ENCODE measurements at regions not wholly inside any gene's neighbourhood (a gene's known extent, or its start where the extent isn't known, plus 50 kb on each side); places are given as distances from the start of the nearest gene placed in this dataset.

DNA sequence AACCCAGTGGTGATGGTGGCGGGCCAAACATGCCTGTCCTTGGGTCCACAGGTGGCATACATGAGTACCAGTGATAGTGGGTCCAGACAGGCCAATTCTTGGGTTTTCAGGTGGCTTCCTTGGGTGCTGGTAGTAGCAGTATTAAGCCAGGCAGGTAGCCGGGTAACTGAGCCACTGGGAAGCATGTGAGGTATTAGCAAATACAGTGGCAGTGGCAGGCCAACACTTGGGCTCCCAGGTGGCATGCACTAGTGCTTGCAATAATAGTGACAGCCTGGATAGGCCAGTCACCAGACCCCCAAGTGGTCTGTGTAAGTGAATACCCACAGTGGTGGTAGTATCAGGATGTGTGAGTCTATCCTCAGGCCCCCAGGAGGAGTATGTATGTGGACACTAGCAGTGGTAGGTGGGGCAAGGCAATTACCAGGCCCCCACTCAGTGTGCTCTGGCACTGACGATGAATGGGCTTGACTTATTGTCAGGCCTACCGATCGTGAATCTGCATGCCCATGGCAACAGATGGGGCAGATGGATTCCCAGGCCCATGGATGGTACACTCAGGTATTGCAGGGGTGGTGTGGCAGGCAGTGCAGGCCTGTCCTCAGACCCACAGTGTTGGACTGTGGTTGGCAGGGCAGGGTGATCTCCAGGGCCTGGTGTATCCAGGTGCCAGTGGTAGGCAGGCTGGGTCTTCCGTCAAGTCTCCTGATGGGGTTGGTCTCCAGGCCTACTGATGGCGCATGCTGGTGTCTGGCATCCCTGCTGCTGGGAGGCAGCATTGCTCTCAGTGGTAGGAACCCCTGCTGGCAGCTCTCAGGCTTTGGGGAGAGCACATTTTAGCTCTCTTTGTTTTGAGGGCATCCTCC lies 840.7 kb downstream of the FAM181B start:
- no peak for DNase-seq (ENCODE audit: low read depth in 2 of 2)

DNA sequence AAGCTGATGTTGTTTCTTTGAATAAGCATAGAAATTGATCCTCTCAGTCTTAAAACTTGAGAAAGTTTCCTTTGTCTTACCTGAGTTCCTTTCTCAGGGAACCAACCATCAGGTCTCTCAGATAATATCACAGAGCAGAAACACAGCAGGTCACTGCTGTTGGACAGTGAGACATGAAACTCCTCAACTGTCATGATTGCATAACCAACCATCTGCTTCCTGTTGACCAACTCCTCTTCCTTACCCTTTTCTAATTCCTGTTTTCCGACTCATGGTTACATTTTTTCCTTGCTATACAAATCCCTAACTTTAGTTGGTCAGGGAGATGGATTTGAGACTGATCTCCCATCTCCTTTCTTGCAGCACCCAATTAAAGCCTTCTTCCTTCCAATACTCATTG lies 845.3 kb downstream of the FAM181B start:
- no peak for DNase-seq (ENCODE audit: low read depth in 2 of 2)

DNA sequence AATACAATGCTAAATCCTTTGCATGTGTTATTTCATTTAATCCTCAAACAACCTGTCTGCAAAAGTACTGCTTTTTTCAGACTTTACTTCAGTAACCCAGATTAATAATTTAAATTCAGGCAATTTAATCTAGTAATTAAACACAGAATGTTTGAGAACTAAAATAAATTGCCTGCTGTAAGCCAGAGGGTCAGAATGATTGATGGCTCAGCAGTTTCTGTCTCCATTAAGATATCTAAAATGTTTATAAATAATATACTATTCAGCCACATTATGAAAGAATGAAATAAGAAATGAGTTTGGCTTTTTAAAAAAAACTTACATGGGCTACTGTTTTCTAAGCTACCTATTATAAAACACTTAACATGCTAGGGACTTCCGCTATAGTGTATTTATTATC lies 846.0 kb downstream of the FAM181B start:
- no peak for DNase-seq (ENCODE audit: low read depth in 2 of 2)

DNA sequence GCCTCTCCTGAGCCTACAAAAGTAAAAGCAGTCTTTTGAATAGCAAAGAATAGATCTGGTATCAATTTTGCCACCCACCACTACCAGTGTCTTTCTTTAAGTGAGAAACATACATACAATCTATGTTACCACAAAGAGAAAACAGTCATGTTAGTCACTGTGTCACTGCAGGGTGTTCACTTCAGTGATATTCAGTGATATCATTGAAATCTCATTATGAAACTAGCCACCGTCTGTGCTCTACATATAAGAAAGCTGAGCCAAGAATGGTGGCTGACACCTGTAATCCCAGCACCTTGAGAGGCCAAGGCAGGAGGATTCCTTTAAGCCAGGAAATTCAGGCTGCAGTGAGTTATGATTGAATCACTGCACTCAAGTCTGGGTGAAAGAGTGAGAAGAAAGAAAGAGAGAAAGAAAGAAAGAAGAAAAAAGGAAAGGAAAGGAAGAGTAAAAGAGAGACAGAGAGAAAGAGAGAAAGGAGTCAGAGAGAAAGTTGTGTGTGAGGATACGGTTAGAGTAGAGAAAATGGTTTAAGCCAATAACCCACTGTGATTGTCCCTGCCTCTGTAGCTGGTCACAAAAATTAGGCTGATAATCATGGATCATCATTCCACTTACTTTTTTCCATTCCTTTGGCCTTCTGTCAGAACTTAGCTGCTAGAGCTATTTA lies 847.1 kb downstream of the FAM181B start:
- DNase-seq (ENCODE audit: low read depth in 2 of 2), result no peak

DNA sequence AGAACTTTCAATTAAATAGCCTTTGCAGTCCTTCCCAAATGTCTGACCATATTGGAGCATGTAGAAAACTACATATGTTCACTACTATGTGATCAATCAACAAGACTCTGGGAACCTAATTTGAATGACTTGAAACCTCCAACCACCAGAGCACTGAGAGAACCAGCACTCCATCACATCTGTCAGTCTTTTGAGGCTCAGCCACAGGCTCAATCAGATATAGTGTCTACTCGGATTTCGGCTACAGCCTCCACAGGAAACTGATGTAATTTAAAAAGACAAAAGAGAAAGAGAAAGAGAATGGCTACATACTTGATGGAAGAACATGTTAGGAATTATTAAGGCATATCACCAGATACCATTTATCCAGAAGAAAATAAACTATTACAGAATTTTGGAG lies 859.0 kb downstream of the FAM181B start:
- DNase-seq (ENCODE audit: low read depth in 2 of 2), result no peak

DNA sequence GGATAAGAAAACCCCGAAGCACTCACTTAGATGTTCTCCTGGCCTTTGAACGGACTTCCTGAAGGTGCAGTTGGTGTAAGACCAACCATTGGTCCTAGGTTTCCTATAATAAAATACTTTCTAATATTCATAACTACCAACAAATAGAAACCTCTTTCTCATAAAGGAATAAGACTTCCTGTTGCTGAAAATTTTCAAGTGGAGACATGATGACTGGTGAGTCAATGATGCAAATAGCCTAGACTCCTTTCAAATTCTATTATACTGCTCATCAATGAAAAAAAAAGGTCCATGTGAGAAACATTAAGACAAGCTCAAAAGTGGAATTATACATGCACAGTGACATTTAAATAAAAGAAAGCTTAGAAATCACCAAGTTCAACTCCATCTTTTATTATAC lies 862.8 kb downstream of the FAM181B start:
- DNase-seq (ENCODE audit: low read depth in 2 of 2), result no peak

DNA sequence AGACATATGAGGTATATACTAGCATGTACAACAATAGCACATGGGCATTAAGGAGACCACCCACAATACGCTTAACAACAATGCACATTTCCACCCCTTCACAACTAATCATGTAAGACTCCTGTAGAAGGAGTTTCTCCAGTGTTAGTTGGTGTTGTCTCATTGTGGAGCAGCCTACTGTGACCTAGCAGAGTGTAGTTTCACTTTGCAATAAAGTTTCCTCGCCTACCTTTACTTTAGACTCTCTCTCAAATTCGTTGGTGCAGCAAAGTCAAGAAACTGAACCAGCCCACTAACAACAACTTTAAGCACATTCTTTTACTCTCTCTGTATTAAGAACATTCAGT lies 863.6 kb downstream of the FAM181B start:
- no peak for DNase-seq (ENCODE audit: low read depth in 2 of 2)

DNA sequence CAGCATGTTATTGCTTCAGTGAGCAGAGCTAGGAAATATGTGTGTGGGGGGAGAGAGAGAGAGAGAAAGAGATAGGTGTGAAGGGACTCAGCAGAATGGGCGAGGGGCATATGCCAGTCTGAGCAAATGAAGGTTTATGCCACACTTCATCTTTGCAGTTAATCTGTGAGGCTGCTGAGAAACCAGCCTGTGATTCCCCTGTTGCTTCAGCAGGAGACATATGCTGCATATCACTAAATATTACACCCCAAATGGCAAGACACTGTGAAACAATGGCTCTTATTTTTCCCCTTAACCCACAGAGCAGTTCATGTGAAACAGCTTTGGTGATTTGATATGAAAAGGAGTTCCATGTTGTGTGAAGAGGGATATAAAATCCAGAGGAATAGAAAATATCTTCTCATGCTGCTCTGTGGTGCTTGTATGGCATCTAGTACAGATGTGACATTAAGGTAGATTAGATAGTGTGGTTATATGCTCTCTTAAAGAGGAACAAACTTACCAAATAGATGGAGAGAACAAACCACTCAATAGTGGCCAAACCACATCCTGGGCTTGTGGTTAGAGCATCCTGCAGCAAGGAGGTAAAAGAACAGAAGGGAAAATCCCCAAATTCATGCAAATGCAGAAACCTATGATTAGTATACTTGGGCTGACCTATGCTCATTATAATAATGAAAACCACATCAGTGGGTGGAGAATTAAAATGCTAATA lies 864.2 kb downstream of the FAM181B start:
- peak; percentile 31 to 74 for DNase-seq (ENCODE audit: low read depth in 2 of 2)

DNA sequence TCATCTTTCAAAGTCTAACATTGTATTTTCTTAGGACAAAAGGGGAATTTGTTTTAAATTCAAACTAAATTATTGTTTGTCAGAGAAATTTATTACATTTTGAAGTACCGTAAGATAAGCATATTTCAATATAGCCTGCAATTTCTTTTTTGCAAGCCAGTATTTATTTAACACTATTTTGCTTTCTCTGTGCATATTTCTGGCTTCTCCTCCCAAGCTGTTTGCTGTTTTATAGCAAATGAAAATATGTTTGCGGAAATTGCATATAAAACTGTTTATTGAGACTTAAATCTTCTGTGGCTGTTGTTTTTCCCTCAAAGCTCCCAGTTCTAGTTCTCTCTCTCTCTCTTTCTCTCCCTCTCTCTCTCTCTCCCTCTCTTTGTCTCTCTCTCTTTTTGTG lies 866.8 kb downstream of the FAM181B start:
- no peak for DNase-seq (ENCODE audit: low read depth in 2 of 2)

DNA sequence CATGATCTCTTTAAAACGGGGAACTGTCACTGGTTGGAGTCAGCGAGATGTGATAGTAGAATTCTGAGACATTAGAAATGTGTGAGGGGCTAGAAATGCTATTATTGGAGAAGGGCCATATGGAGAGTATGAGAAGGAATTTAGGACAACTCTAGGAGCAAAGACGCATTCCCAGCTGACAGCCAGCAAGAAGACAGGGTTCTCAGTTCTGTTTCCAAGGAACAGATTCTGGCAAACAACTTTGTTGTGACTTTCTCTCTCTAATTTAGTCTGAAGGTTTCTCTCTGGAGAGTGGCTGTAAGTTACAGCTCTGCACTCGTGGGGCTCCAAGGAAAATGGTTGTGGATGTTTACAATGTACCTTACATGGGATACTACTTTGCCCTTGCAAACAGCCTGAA lies 876.3 kb downstream of the FAM181B start:
- no peak for DNase-seq (ENCODE audit: low read depth in 2 of 2)

DNA sequence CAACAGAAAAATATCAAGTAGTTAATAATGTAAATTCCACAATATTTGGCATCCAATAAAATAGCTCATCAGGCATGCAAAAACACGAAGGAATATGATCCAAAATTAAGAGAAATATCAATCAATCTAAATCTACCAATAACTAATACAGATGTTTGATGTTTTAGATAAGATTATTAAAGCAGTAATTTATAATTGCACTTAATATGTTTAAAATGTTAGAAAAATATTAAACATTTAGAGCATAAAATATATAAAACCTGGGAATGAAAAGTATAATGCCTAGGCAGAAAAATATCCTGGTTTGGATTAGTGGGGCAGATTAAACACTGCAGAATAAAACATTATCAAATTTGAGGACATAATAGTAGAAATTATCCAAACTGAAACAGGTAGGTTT lies 879.9 kb downstream of the FAM181B start:
- DNase-seq (ENCODE audit: low read depth in 2 of 2), result no peak

DNA sequence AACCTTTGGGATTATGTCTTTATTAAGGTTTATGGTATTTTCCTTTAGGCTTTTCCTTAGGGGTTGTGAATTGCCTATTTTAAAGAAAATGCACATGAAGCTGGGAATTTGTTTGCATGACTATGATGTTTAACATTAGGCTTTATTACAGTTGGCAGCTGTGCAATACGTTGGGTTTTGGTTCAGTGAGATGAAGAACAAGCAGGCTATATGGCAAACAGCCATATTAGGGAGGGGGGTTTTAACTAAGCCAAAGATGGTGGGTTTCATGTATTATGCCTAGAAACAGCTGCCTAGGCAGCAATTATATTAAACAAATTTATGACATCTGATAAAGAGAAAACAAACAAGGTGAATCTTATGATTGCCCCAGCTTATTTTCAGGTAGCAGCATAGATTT lies 880.8 kb downstream of the FAM181B start:
- DNase-seq (ENCODE audit: low read depth in 2 of 2), result no peak

DNA sequence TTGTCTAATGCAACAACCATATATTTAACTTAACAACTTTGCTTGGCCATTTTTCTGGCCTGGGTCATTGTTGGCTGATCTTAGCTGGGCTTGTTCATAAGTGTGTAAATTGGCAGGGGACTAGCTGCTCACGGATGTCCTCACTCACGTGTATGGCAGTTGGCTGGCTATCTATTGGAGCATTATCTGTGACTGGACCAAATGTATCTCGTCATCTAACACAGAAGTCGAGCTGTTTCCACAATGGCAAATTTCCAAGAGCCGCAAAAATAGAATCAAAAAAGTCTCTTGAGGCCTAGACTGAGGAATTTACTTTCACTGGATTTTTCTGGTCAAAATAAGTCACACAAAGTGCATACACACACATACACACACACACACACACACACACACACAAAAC lies 893.3 kb downstream of the FAM181B start:
- DNase-seq (ENCODE audit: low read depth in 2 of 2), result no peak

DNA sequence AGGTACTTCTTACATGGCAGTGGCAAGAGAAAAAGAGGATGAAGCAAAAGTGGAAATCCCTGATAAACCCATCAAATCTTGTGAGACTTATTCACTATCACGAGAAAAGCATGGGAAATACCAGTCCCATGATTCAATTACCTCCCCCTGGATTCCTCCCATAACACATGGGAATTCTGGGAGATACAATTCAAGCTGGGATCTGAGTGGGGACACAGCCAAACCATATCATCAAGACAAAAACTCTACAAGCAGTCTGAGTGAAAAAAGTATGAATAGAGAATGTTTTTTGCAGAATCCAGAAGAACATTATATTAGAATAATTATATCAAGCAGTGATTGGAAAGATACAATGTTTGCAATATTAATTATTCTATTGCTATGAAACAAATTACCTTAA lies 893.7 kb downstream of the FAM181B start:
- DNase-seq (ENCODE audit: low read depth in 2 of 2), result no peak

DNA sequence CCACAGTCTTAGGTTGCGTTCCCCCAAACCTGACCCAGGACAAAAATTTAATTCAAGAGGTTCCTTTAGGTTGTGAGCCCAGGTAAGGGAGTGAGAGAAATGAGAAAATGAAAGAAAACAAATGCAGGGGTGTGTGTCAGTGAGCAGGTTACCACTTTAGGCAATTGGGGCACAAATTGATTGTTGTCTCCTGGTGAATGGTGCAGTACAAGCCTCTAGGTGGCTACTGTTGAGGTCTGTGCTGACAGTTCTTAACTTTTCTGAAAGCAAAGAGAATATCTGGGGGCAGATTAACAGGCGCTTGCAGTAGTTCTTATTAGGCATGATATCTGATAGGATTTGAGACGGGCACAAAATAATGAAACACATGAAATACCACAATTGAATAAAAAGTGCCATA lies 894.6 kb downstream of the FAM181B start:
- DNase-seq (ENCODE audit: low read depth in 2 of 2), result no peak

DNA sequence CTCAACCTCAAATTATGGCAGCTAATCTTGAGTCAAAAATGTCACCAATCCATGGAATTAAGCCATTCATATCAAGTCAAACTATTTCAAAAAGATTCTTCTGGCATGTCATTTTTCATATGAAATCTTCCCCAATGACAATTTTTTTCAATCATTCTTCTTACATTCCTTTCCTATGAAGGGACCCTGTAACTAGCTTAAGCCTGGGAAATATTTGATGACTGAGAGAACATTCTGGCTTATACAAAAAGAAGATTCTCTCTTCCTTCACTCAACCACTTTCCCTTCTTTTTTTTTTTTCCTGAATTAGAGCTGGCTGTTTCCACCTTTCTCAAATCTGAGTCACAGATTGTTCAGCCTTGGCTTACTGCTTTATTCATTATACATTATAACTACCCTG lies 903.7 kb downstream of the FAM181B start:
- no peak for DNase-seq (ENCODE audit: low read depth in 2 of 2)

DNA sequence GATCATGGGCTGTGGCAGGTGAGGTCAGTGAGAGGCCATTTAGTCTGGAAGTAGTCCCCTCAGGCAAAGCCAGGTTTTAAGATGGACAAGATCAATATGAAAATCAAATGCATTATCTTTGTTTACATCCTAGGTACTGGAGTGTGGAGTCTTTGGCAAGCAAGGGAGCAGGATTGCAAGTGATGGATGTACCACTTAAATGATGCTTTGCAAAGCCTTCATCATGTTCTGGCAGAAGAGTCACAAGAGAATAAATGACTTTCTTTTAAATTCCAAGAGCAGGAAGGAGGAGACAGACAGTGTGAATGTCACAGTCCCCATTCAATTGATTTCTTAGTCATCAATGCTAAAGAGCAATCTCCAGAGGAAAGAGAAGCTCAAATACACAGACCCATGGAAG lies 908.3 kb downstream of the FAM181B start:
- no peak for DNase-seq (ENCODE audit: low read depth in 2 of 2)

DNA sequence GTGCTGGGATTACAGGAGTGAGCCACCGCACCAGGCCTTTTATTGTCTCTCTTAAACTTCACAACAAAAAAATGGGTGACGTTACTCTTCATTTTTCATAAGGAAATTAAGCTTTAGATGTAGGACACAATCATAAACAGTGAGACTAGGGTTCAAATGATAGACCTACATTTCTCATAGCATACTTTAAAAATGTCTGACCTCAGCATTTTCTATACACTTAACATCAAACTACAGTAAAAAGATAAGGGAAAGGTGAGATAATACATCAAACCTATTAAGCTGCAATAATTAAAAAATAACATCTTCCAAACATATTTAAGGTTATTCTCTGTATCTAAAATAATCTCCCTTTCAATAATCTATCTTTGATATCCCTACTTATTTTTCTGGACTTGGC lies 914.2 kb downstream of the FAM181B start:
- no peak for DNase-seq (ENCODE audit: low read depth in 2 of 2)

DNA sequence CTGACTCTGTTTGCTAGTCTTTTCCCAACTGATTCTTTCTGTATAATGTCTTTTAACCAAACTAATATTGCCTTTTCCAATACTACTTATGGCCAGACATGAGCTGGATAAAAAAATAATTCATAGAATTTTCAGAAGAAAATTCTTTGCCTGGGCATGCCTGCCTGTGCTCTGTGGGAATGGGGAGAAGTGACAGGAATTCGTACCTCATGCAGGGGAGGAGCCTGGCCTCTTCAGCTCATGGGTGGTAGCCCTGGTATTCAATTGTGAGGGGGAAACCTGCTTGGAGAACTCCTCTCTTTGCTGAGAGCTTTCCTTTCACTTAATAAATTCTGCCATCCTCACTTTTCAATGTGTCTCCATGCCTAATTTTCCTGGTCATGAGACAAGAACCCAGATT lies 928.8 kb downstream of the FAM181B start:
- DNase-seq (ENCODE audit: low read depth in 2 of 2), result no peak

DNA sequence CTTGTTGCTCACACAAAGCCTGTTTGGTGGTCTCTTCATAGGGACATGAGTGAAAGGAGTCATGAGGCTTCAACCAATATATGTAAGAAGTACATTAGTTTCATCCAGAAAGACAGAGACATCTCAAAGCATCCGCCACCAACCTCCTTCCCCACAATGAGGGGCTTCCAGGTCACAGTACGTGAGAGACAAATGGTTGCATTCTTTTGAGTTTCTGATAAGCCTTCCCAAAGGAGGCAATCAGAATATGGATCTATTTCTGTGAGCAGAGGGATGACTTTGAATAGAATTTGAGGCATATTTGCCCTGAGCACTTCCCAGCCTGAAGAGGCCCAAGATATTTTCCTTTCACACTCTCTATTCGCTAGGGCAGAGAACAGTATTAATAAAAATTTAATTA lies 931.1 kb downstream of the FAM181B start:
- DNase-seq (ENCODE audit: low read depth in 2 of 2), result no peak

DNA sequence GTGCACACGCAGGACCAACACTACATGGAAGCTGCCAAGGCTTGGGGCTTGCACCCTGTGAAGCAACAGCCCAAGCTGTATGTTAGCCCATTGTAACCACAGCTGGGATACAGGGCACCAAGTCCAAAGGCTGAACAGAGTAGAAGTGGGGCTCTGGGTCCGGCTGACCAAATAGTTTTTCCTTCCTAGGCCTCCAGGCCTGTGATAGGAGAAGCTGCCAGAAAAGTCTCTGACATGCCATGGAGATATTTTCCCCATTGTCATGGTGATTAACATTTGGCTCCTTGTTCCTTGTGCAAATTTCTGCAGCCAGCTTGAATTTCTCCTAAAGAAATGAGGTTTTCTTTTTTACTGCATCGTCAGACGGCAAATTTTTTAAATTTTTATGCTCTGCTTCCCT lies 941.2 kb downstream of the FAM181B start:
- DNase-seq (ENCODE audit: low read depth in 2 of 2), result no peak

DNA sequence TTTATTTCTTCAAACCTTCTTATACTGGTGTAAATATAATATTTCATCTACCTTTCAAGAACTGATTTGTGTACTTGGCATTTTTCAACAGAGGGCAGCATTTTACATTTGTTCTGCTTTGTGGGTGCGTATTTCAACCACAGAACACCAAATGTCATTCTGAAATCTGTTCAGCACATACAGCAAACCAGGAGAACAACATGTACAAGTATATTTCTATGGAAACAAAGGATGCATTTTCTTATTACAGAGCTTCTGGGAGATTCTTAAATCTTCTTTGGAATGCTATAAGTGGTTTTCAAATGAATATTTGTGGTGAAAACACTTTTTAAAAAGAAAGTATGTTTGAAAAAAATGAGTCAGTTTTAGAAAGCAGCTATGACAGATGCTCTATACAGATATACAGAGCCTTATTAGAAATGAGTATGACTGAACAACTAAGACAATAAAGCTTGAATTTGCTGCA lies 946.0 kb downstream of the FAM181B start:
- DNase-seq (ENCODE audit: low read depth in 2 of 2), result no peak

DNA sequence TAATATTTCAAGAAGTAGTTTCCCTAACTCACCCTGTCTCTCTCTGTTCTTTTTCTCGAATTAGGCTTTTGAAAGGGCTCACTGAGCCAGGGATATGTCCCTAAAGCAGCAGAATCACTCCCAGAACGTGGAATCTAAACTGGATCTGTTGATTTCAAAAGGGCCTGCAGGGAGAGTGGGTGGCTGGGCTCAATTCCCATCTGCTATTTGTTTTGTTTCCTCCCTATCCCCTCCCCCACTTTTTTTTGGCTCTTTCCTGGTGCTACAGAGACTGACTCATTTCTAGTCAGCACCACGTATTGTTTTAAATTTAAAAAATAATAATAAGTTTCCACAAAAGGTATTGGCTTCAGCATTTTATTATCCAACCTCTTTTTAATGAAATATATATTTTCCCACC lies 961.5 kb downstream of the FAM181B start:
- DNase-seq (ENCODE audit: low read depth in 2 of 2), result no peak
